DND-41 (cell line): ENCODE measurements at regions not wholly inside any gene's neighbourhood (a gene's known extent, or its start where the extent isn't known, plus 50 kb on each side); places are given as distances from the start of the nearest gene placed in this dataset.

Experiments
- EZH2 ChIP-seq: IDR thresholded peaks from 3 replicates; pipeline ENCODE4 v1.6.1; 2012; ENCODE audit warnings: borderline replicate concordance, low read depth, mild to moderate bottlenecking, moderate library complexity, low read length, inconsistent platforms; ENCODE audit not compliant: severe bottlenecking
- TF ChIP-seq, protein P1 (sequence below): IDR thresholded peaks from 2 replicates; pipeline ENCODE4 v1.5.1; 2012; ENCODE audit warnings: borderline replicate concordance, low read length, moderate library complexity, mild to moderate bottlenecking; ENCODE audit not compliant: poor library complexity, severe bottlenecking; ENCODE audit errors: extremely low read depth

- TF ChIP-seq, protein P1, sequence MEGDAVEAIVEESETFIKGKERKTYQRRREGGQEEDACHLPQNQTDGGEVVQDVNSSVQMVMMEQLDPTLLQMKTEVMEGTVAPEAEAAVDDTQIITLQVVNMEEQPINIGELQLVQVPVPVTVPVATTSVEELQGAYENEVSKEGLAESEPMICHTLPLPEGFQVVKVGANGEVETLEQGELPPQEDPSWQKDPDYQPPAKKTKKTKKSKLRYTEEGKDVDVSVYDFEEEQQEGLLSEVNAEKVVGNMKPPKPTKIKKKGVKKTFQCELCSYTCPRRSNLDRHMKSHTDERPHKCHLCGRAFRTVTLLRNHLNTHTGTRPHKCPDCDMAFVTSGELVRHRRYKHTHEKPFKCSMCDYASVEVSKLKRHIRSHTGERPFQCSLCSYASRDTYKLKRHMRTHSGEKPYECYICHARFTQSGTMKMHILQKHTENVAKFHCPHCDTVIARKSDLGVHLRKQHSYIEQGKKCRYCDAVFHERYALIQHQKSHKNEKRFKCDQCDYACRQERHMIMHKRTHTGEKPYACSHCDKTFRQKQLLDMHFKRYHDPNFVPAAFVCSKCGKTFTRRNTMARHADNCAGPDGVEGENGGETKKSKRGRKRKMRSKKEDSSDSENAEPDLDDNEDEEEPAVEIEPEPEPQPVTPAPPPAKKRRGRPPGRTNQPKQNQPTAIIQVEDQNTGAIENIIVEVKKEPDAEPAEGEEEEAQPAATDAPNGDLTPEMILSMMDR = no peak
- TF ChIP-seq EZH2 = no peak
Observed at GRCh38 chr9:31821583-31821982, 562.9 kb upstream of the ACO1 start.
